GM12874 (cell line): ENCODE measurements at regions not wholly inside any gene's neighbourhood (a gene's known extent, or its start where the extent isn't known, plus 50 kb on each side); places are given as distances from the start of the nearest gene placed in this dataset.

Experiments
- CTCF ChIP-seq: IDR thresholded peaks from 2 replicates; pipeline ENCODE4 v1.5.1; 2011; ENCODE audit warnings: low read depth, mild to moderate bottlenecking, control low read depth, low read length, moderate library complexity; ENCODE audit not compliant: insufficient read depth

DNA sequence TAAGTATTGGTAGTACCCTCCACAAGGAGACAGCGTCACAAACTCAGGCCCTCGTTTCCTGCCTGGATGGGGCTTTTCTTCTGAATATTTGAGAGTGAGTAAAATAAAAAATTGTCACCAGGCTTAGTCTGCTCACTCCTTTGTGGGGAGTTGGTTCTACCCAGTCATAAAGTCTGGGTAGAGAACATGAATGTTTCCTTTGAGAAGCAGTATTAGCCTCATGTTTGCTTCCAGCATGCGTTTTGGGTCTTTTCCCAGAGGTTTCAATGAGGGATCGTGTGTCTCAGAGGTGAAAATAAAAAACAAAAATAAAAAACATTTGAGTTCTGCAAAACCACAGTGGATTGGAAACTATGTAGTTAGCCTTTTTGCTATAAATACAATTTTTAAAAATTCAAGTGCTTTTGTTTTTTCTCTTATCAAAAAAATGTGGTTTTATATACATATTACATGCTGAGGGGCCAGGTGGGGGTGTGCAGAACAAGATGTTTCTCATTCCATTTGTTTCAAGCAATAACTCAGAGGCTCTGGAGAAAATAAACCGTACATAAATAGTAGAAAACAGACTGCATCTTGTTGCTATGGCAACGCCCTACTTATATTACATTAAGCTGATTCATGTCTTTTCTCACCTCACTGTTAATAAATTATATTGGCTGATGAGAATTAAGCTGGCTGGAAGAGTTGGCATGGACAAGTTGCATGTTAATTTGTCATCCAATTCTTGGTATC lies 182.8 kb upstream of the FOXN2 start:
- TF ChIP-seq CTCF: no peak

DNA sequence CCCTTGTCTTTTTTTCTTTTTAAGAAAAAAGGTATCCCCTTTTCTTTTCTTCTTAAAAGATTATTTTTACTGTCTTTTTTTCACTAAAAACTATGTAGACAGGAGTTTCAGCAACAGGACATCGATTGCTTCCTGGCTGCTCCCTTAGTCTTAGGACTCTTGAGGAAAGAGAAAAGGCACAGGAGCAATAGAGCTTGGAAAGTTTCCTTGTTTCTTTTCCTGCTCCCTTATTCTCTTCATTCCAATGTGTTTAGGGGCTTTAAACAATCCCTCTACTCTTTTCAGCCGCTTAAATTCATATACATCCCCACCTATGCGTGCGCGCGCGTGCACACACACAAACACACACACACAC lies 182.2 kb upstream of the FOXN2 start:
- no peak for TF ChIP-seq CTCF

DNA sequence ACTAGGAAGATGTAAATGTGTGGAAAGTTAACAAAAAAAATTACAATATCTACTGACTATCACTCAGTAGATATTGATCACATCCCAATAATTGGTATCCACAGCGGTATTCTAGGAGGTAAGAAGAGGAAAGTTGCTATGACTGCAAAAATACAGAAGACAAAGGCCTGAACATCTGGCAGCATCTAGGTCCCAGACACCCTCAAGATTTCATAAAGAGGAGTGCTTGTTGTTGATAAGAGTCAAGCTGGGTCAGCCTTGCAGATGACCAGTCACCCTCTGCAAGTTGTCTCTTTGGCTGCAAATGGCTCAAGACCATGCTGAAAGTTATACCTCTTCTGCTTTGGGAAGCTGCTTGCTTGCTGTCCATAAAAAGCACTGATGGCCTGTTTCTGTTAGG lies 179.8 kb upstream of the FOXN2 start:
- no peak for TF ChIP-seq CTCF

- no peak for TF ChIP-seq CTCF
Observed at GRCh38 chr2:48135797-48136196, 178.7 kb upstream of the FOXN2 start.

GRCh38 chr2:48137829-48138228 lies 176.7 kb upstream of the FOXN2 start:
- no peak for TF ChIP-seq CTCF

- TF ChIP-seq CTCF: no peak
Observed at GRCh38 chr2:48138898-48139297, 175.6 kb upstream of the FOXN2 start.

DNA sequence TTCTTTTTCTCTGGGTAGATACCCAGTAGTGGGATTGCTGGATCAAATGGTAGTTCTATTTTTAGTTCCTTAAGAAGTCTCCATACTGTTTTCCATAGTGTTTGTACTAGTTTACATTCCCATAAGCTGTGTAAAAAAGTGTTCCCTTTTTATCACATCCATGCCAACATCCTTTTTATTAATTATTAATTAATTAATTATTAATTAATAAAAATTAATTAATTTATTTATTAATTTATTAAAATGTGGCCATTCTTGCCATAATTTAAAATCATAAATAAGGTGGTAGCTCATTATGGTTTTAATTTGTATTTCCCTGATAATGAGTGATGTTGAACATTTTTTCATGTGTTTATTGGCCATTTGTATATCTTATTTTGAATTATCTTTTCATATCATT lies 173.9 kb upstream of the FOXN2 start:
- no peak for TF ChIP-seq CTCF

DNA sequence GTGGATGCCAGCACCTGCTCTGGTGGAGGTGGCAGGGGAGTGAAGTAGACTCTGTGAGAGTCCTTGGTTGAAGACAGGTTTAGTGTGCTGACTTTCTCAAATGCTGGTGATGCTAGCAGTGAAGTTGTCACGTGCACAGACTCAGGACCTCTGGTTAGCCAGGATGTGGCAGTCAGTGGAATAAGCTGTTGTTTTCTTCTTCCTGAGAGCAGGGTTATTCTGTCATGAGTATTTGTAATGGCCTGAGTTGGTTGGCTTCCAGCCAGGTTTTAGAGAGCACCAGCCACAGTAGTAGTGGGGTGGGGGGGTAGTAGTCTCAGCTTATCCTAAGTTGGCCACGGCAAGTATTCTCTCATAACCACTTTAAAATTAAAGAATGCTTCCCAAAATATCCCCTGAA lies 169.7 kb upstream of the FOXN2 start:
- TF ChIP-seq CTCF: no peak
